MG63 (cell line): ENCODE measurements at regions not wholly inside any gene's neighbourhood (a gene's known extent, or its start where the extent isn't known, plus 50 kb on each side); places are given as distances from the start of the nearest gene placed in this dataset.
A peak's percentile ranks its signal among the peaks of the same experiment; 100 is the strongest.
"Not testable (repeated sequence)": the region's sequence is repeated elsewhere in the genome, so short reads cannot be mapped to it uniquely, and the experiment has no call there.

Source experiments
- DNase-seq: peaks from one replicate; pipeline ENCODE4 v3.0.0-alpha.2; 2020
- H3K27me3 ChIP-seq: fragments of 250-450 bp; sonication (Bioruptor Pico); 2 replicates; pipeline ENCODE4 v1.5.1; 2020; ENCODE audit warnings: mild to moderate bottlenecking, moderate library complexity
- H3K36me3 ChIP-seq: fragments of 250-450 bp; sonication (Bioruptor Pico); 2 replicates; pipeline ENCODE4 v1.5.1; 2020; ENCODE audit warnings: mild to moderate bottlenecking, moderate library complexity
- H3K4me3 ChIP-seq: fragments of 250-450 bp; sonication (Bioruptor Pico); 2 replicates; pipeline ENCODE4 v1.5.1; 2020; ENCODE audit warnings: mild to moderate bottlenecking, moderate library complexity
- H3K9me3 ChIP-seq: fragments of 250-450 bp; sonication (Bioruptor Pico); 2 replicates; pipeline ENCODE4 v1.5.1; 2020; ENCODE audit warnings: mild to moderate bottlenecking, moderate library complexity

DNA sequence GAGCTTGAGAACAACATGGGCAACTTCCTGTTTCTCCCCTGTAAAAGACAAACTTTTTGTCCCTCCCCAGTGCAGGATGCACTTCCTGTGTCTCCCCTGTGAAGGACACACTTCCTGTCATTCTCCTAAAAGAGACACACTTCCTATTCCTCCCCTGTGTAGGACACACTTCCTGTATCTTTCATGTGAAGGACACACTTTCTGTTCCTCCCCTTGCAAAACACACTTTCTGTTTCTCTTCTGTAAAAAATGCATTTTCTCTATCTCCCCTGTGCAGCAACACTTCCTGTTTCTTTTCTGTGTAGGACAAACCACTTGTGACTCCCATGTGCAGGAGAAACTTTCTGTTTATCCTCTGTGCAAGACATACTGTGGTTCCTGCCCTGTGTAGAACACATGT lies 488.6 kb upstream of the USP9Y start:
- Histone ChIP-seq H3K9me3 (no peaks in the 10 kb centered on the region), H3K36me3 (no peaks in the 10 kb centered on the region)

GRCh38 chrY:12215564-12216022 lies 485.4 kb upstream of the USP9Y start:
- Histone ChIP-seq H3K4me3 (no peak overlapping the region), H3K9me3 (no peaks in the 10 kb centered on the region)

More for the DNA sequence above, 488.6 kb upstream of the USP9Y start:
- Histone ChIP-seq H3K27me3 (no peaks in the 10 kb centered on the region), H3K4me3 (no peak overlapping the region)
- no peak for DNase-seq

DNA sequence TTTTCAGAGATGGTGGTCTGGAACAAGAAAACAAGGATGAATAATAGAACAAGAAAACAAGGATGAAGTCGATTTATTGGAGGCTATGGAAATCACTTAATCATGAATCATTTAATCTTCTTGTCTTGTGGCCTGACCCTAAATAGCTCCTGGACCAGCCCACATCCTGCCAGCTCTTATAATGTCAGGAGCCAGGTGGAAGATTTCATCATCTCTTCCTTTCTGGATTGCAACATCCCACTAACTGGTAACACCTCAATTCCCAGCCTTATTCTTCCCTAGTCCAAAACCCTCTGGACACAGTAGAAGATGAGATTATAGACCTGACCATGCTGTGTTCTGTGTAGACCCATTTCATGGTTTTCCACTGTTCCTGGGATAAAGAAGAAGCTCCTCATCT lies 470.1 kb upstream of the USP9Y start:
- no peak for DNase-seq
- no peaks in the 10 kb centered on the region for H3K36me3 ChIP-seq
- no peaks in the 10 kb centered on the region for H3K9me3 ChIP-seq
- no peaks in the 10 kb centered on the region for H3K27me3 ChIP-seq
- H3K4me3 ChIP-seq: no peak overlapping the region

More at GRCh38 chrY:12215564-12216022, 485.4 kb upstream of the USP9Y start:
- DNase-seq: no peak
- Histone ChIP-seq H3K27me3 (no peaks in the 10 kb centered on the region), H3K36me3 (no peaks in the 10 kb centered on the region)

GRCh38 chrY:12236399-12236798 lies 464.6 kb upstream of the USP9Y start:
- Histone ChIP-seq H3K36me3 (no peaks in the 10 kb centered on the region), H3K4me3 (no peak overlapping the region), H3K27me3 (no peaks in the 10 kb centered on the region), H3K9me3 (no peaks in the 10 kb centered on the region)
- DNase-seq: no peak

- H3K36me3 ChIP-seq, H3K27me3 ChIP-seq, H3K4me3 ChIP-seq, DNase-seq, H3K9me3 ChIP-seq: not testable (repeated sequence)
Observed at GRCh38 chrY:12240326-12240725, 460.7 kb upstream of the USP9Y start.

DNA sequence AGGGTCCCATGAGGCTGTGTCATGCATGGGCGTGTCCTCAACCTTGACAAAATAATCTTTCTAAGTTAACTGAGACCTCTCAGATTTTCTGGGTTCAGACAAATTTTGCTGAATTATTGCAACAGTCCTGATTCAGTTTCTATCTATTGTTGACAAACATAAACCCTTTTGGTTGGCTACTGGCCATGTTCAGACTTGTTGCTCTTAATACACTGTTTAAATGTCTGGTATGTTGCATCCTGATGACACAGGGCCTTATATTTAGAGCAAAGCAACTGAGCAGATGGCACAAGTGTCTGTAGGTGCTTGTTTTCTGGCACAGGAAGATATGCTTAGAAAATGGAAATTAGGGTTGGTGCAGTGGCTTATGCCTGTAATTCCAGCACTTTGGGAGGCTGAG lies 456.9 kb upstream of the USP9Y start:
- no peak overlapping the region for H3K4me3 ChIP-seq
- DNase-seq: no peak
- H3K36me3 ChIP-seq: no peaks in the 10 kb centered on the region
- H3K9me3 ChIP-seq: no peaks in the 10 kb centered on the region
- H3K27me3 ChIP-seq: no peaks in the 10 kb centered on the region

- no peaks in the 10 kb centered on the region for H3K9me3 ChIP-seq
- H3K4me3 ChIP-seq: no peak overlapping the region
- H3K36me3 ChIP-seq: no peaks in the 10 kb centered on the region
- H3K27me3 ChIP-seq: no peaks in the 10 kb centered on the region
- DNase-seq: no peak
Observed at GRCh38 chrY:12253756-12254155, 447.3 kb upstream of the USP9Y start.

DNA sequence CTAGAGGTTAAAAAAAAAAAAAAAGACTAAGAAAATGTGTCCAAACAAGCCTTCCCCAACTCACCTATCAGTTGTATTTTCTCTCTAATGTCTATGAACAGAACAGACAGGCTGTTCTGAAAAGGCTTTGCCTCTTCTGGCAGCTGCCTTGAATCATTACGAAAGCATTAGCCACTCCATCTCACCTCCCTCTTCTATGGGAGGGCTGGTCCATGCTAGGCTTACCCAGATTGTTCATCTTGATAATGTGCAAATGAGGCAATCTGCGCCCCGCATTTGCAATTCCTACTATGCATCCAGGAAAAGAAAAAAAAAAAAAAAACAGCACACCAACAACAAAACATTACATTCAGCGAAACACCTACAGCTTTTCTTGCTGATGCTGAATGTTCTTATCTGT lies 429.9 kb upstream of the USP9Y start:
- Histone ChIP-seq H3K27me3 (no peaks in the 10 kb centered on the region), H3K4me3 (no peak overlapping the region), H3K9me3 (no peaks in the 10 kb centered on the region), H3K36me3 (no peaks in the 10 kb centered on the region)
- DNase-seq: no peak

DNA sequence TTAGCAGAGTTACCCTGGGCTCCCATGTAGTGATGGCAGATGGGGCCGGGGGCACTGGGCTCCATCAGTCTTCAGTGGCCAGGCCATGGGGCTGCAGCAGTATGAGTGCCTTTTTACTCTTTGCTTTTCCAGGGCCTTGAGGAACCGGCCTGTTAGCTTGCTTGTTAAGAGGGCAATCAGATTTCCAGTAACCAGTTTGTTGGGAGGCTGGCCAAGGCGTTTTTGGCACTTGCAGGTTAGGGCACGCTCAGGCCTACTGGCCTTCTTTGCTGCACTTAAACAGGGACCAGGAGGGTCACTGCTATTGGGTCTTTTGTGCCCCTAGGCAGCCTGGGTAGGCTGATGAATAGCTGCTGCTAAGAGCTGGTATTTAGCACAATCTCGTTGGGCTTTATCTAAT lies 415.4 kb upstream of the USP9Y start:
- Histone ChIP-seq H3K27me3 (no peaks in the 10 kb centered on the region), H3K4me3 (no peak overlapping the region), H3K9me3 (no peaks in the 10 kb centered on the region), H3K36me3 (no peaks in the 10 kb centered on the region)
- peak; percentile 2 for DNase-seq

- no peak for DNase-seq
- Histone ChIP-seq H3K27me3 (no peaks in the 10 kb centered on the region), H3K36me3 (no peaks in the 10 kb centered on the region), H3K9me3 (no peaks in the 10 kb centered on the region), H3K4me3 (peak overlapping the region; percentile 20)
Observed at GRCh38 chrY:12288919-12289318, 412.1 kb upstream of the USP9Y start.

DNA sequence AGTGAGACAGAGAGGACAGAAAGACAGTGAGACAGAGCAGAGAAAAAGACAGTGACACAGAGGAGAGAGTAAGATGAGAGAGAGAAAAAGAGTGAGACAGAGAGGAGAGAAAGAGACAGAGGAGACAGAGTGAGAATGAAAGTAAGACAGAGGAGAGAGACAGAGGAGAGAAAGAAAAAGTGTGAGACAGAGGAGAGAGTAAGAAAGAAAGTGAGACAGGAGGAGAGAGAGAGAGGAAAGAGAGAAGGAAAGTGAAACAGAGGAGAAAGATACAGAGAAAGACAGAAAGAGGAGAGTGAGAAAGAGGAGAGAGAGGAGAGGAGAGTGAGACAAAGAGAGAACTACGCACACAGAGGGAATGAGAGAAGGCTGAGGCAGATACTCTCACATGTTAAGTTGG lies 411.6 kb upstream of the USP9Y start:
- Histone ChIP-seq H3K9me3 (no peaks in the 10 kb centered on the region), H3K4me3 (peak overlapping the region; percentile 20), H3K27me3 (no peaks in the 10 kb centered on the region), H3K36me3 (no peaks in the 10 kb centered on the region)
- DNase-seq: no peak

DNA sequence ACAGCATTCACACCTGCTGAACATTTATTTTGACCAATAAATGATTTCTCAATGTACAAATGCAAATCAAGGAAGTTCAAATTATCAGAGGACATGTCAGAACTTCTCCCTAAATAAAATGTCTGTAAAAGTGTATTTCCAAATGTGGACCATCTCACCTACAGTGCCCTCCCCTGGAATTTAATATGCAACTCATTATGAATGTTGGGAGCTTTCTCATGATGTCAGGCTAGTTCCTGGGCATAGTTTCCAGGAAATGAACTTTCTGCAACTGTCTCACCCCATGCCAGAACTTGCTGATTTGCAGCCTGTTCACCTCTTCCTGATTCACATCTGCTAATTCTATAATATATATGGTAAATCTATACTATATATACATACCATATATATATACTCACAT lies 408.5 kb upstream of the USP9Y start:
- H3K9me3 ChIP-seq: no peaks in the 10 kb centered on the region
- H3K36me3 ChIP-seq: no peaks in the 10 kb centered on the region
- H3K27me3 ChIP-seq: no peaks in the 10 kb centered on the region
- no peak for DNase-seq
- no peak overlapping the region for H3K4me3 ChIP-seq

DNA sequence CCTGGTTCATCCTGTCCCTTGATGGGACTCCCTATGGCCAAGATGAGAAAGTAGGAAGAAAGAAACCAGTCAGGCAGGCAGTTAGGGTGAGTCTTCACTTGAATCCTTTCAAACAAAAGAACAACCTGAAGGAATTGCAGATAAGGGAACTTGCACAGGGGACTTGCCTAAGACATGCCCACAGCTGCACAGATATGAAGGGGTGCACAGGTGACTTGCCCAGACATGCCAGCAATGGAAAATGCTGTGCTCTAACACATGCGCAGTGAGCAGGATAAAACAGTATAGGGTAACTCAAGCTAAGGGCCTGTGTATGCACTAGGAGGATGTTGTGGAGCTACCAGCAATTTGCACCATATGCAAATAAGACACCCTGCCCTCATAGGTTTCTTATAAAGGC lies 404.6 kb upstream of the USP9Y start:
- no peak for DNase-seq
- H3K36me3 ChIP-seq: no peaks in the 10 kb centered on the region

GRCh38 chrY:12299796-12300195 lies 401.2 kb upstream of the USP9Y start:
- not testable (repeated sequence) for H3K9me3 ChIP-seq, H3K4me3 ChIP-seq, H3K27me3 ChIP-seq, DNase-seq, H3K36me3 ChIP-seq

More for the DNA sequence above, 404.6 kb upstream of the USP9Y start:
- no peaks in the 10 kb centered on the region for H3K9me3 ChIP-seq
- H3K27me3 ChIP-seq: no peaks in the 10 kb centered on the region
- H3K4me3 ChIP-seq: no peak overlapping the region

DNA sequence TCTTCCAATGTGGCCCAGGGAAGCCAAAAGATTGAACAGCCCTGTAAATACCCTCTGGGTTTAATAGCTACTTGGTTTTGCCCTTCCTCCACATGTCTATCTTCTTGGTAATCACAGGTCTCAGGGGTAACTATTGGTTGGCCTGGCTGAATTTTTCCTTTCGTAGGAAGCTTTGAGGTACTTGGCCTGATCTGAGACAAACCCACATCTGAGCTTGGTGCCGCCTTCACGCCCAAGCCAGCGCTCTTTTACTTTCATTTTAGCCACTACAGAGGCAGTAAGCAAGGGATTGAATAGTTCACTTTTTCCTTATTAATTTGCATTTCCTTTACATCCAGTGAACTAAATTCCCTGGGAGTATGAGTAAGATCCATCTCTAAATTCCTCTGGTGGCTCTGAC lies 397.6 kb upstream of the USP9Y start:
- Histone ChIP-seq H3K9me3 (no peaks in the 10 kb centered on the region), H3K4me3 (peak overlapping the region; percentile 21), H3K27me3 (no peaks in the 10 kb centered on the region), H3K36me3 (no peaks in the 10 kb centered on the region)
- DNase-seq: peak; percentile 6

- no peaks in the 10 kb centered on the region for H3K27me3 ChIP-seq
- H3K9me3 ChIP-seq: no peaks in the 10 kb centered on the region
- peak; percentile 9 for DNase-seq
- H3K36me3 ChIP-seq: no peaks in the 10 kb centered on the region
- no peak overlapping the region for H3K4me3 ChIP-seq
Observed at GRCh38 chrY:12305456-12305855, 395.6 kb upstream of the USP9Y start.

DNA sequence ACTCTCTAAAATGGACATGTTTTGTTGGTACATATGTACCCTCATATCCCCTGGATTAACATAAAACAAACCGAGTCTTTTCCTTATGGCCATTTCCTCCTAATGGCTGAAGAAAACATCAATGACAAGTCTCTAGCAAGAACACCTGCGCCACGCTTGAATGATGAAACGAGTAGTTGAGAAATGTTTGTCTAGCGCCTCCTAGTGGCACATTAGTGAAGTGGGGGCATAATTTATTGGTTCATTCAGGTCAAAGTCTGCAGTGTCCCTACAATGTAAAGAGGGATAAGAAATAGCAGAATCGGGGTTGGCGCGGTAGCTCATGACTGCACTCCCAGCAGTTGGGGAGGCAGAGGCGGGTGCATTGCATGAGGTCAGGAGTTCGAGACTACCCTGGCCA lies 391.8 kb upstream of the USP9Y start:
- Histone ChIP-seq H3K4me3 (no peak overlapping the region), H3K9me3 (no peaks in the 10 kb centered on the region), H3K27me3 (no peaks in the 10 kb centered on the region), H3K36me3 (no peaks in the 10 kb centered on the region)
- DNase-seq: no peak

DNA sequence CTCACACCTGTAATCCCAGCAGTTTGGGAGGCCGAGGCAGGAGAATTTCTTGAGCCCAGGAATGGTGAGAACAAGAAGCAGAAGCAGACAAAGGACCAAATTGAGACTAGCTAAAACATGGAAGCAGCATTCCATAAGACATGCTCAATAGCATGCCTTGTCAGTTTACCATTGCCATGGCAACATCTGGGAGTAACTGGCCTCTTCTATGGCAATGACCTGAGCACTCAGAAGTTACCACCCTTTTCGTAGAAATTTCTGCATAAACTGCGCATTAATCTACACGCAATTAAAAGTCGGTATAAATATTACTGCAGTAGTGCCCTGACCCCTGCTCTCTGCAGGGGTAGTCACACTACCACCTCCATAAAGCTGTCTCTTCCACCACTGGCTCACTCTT lies 390.2 kb upstream of the USP9Y start:
- no peak overlapping the region for H3K4me3 ChIP-seq
- H3K27me3 ChIP-seq: no peaks in the 10 kb centered on the region
- H3K36me3 ChIP-seq: no peaks in the 10 kb centered on the region
- no peak for DNase-seq
- H3K9me3 ChIP-seq: no peaks in the 10 kb centered on the region

DNA sequence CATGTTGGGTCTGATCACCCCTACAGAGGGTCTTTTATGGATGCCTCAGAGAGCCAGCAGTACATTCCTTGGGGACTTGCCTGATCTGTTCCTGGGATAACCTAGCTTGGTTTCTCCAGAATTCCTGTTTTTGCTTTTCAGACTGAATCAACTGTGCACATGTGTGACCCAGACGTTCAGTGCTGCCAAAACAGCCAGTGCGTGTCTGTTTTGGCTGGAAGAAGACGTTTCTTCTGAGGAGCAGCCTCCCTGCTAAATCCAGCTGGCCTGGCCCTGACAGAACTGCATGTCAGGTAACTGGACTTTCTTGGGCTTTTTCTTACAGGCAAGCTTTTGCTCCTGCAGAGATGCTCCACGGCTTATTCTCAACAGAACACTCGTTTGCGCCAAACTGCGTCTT lies 373.3 kb upstream of the USP9Y start:
- no peak overlapping the region for H3K4me3 ChIP-seq
- no peaks in the 10 kb centered on the region for H3K36me3 ChIP-seq
- no peaks in the 10 kb centered on the region for H3K27me3 ChIP-seq
- DNase-seq: no peak
- H3K9me3 ChIP-seq: no peaks in the 10 kb centered on the region
